ENCODE measurements at regions not wholly inside any gene's neighbourhood (a gene's known extent, or its start where the extent isn't known, plus 50 kb on each side); places are given as distances from the start of the nearest gene placed in this dataset.

GRCh38 chr4:66225539-66225938, 555.2 kb upstream of the EPHA5 start:
- TF ChIP-seq CTCF (IDR thresholded peaks at IDR 0.05; ENCODE audit: insufficient read depth, low read length) = no peak
- TF ChIP-seq REST (IDR thresholded peaks at IDR 0.05; ENCODE audit: insufficient replicate concordance, low read depth) = no peak
- no peak for TF ChIP-seq GABPA (IDR thresholded peaks at IDR 0.05; ENCODE audit: low read depth)
- no peak for TF ChIP-seq POLR2AphosphoS5 (IDR thresholded peaks at IDR 0.05; ENCODE audit: low read depth)

All from HL-60 (cell line).